BJ (cell line): ENCODE measurements at regions not wholly inside any gene's neighbourhood (a gene's known extent, or its start where the extent isn't known, plus 50 kb on each side); places are given as distances from the start of the nearest gene placed in this dataset.

Source experiments
- CTCF ChIA-PET: fragments of 350-600 bp; formaldehyde crosslinking; extraction: SDS; loops from one replicate; lab custom pipeline; 2021; ENCODE audit warnings: antibody characterized with exemption, inconsistent platforms; lab: Yijun Ruan, JAX
- POLR2A ChIA-PET: fragments of 300-600 bp; sonication (Branson Sonifier 250); formaldehyde crosslinking; extraction: SDS; loops from one replicate; lab custom pipeline; 2021; ENCODE audit warnings: antibody characterized with exemption; lab: Charles Lee
- DNase-seq: peaks from one replicate; pipeline ENCODE4 v3.0.0-alpha.2; 2011; ENCODE audit warnings: low read depth
- H3K27me3 ChIP-seq: 2 replicates; pipeline ENCODE4 v1.6.0; 2011; ENCODE audit warnings: low read length; ENCODE audit not compliant: control insufficient read depth, insufficient read depth
- H3K36me3 ChIP-seq: 2 replicates; pipeline ENCODE4 v1.5.1; 2011; ENCODE audit warnings: low read length; ENCODE audit not compliant: control insufficient read depth, insufficient read depth
- H3K4me3 ChIP-seq: 2 replicates; pipeline ENCODE4 v1.5.1; 2011; ENCODE audit warnings: low read depth, mild to moderate bottlenecking, control low read depth, low read length
- TF ChIP-seq, protein P1 (sequence below): IDR thresholded peaks from 2 replicates; pipeline ENCODE4 v1.5.1; 2011; ENCODE audit warnings: low read depth, mild to moderate bottlenecking, control low read depth, inconsistent platforms, low read length, moderate library complexity; ENCODE audit not compliant: insufficient read depth

DNA sequence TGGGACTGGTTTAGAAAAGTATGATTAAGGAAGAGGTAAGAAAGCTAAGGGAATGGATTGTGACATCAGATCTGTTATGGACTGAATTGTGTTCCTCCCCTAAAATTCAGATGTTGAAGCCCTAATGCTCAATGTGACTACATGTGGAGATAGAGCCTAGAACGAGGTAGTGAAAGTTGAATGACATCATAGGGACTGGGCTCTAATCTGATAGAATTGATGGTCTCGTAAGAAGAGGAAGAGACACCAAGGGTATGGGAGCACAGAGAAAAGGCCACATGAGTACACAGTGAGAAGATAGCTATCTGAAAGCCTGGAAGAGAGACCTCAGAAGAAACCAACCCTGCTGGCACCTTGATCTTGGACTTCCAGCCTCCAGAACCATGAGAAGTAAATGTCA, 178.3 kb downstream of the TRIB2 start:
- POLR2A ChIA-PET, result no interaction called here
- Histone ChIP-seq H3K4me3 (no peak overlapping the region), H3K27me3 (no peaks in the 10 kb centered on the region), H3K36me3 (no peaks in the 10 kb centered on the region)
- CTCF ChIA-PET, result interaction anchor here (0.6 kb wide), 2 partner anchors 24 to 26 kb away, joined by 3 read pairs; no protein-coding TSS in a partner anchor
- TF ChIP-seq, protein P1, sequence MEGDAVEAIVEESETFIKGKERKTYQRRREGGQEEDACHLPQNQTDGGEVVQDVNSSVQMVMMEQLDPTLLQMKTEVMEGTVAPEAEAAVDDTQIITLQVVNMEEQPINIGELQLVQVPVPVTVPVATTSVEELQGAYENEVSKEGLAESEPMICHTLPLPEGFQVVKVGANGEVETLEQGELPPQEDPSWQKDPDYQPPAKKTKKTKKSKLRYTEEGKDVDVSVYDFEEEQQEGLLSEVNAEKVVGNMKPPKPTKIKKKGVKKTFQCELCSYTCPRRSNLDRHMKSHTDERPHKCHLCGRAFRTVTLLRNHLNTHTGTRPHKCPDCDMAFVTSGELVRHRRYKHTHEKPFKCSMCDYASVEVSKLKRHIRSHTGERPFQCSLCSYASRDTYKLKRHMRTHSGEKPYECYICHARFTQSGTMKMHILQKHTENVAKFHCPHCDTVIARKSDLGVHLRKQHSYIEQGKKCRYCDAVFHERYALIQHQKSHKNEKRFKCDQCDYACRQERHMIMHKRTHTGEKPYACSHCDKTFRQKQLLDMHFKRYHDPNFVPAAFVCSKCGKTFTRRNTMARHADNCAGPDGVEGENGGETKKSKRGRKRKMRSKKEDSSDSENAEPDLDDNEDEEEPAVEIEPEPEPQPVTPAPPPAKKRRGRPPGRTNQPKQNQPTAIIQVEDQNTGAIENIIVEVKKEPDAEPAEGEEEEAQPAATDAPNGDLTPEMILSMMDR, result no peak
- no peak for DNase-seq

DNA sequence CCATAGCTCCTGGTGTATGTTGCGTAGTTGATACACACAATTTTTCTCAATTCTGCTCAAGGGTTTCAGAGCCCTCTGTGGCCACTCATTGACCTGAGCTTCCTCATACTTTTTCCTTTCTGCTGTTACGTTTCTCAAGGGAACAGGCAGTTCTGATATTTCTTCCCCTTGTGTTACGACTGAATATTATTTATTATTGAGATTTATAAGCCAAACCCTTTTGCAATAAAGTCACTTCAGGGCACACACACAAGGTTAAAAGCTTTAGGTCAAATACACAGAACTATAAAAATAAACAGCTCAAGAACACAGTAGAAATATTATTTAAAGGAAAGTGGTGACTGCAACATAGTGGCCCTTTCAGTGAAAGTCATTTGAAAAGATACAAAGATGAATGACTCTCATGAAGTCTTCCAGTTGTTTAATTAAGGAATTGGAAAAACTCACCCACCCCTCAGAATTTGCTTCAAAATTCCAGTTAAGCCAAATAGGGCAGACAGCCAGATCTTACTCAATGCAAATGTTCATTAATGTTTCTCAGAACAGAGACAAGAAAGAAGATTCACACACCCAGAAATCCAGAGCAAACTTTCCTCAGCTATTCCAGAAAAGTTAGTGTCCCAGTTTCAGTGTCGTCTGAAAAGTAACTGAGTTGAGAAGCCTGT, 179.7 kb downstream of the TRIB2 start:
- TF ChIP-seq, protein P1, result no peak
- no peaks in the 10 kb centered on the region for H3K36me3 ChIP-seq
- H3K27me3 ChIP-seq, result no peaks in the 10 kb centered on the region
- no peak overlapping the region for H3K4me3 ChIP-seq
- CTCF ChIA-PET, result interaction anchor here (1.1 to 1.5 kb wide), 2 partner anchors 9 to 15 kb away, joined by 5 read pairs; no protein-coding TSS in a partner anchor
- DNase-seq, result no peak
- POLR2A ChIA-PET, result no interaction called here

DNA sequence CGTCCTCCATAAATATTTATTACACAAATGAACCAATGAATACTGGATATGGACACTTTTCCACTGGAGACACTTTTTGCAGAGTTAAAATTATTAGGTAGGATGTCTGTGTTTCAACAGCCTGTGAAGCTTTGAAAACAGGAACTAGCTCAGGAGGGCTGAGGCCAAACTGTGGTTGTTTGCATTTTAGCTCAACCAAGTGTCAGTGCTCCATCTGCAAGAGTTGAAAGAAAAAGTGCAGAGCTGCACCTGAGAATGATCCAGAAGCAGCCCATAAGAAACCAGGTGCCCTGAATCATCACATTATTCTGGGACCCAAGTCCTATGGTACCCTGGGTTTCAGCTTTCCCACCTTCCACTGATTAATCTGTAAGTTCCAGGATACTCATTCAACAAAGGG, 180.4 kb downstream of the TRIB2 start:
- TF ChIP-seq, protein P1, result no peak
- POLR2A ChIA-PET, result no interaction called here
- CTCF ChIA-PET, result interaction anchor here (0.6 to 1.5 kb wide), 4 partner anchors 9 to 1107 kb away, joined by 3 to 5 read pairs (median 4); no protein-coding TSS in a partner anchor
- DNase-seq, result no peak
- H3K27me3 ChIP-seq, result no peaks in the 10 kb centered on the region
- H3K4me3 ChIP-seq, result no peak overlapping the region
- H3K36me3 ChIP-seq, result no peaks in the 10 kb centered on the region

DNA sequence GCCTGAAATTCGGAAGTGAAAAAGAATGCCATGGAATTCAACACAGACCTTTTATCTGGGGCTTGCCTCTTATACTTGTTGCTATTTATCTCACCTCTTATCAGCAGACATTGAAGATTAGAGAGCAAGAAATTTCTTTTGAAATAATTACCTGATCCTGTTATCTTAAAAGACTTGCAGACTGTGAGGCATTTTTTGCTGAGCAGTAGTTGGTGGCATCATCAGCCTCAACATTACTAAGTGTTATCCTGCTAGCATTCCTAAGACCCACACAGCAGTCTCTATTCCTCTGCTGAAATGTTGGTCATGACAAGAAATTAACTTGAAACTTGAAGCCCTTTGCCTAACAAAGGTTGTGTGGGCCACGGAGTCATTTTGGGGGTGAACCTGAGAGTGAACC, 186.5 kb downstream of the TRIB2 start:
- POLR2A ChIA-PET, result no interaction called here
- CTCF ChIA-PET, result no interaction called here

DNA sequence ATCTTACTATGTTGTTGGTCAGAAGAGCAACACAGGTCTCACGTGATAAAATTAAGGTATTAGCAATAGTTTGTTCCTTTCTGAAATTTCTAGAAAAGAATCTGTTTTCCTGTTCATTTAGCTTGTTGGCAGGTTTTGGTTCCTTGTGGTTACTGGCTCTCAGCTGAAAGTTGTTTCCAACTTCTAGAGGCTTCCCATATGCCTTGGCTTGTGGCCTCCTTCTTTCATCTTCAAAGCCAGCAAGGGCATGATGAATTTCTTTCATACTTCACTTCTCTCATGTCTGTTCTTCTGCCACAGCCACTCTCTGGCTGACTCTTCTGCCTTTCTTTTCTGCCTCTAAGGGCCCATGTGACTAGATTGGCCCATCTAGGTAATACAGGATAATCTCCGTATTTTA, 193.7 kb downstream of the TRIB2 start:
- ChIA-PET CTCF (interaction anchor here (0.6 to 1.3 kb wide), 2 partner anchors 12 to 50 kb away, joined by 3 to 4 read pairs; no protein-coding TSS in a partner anchor), POLR2A (no interaction called here)
- no peaks in the 10 kb centered on the region for H3K36me3 ChIP-seq
- H3K27me3 ChIP-seq, result no peaks in the 10 kb centered on the region
- TF ChIP-seq, protein P1, result no peak
- no peak overlapping the region for H3K4me3 ChIP-seq
- no peak for DNase-seq

More for the DNA sequence above, 186.5 kb downstream of the TRIB2 start:
- TF ChIP-seq, protein P1, result no peak
- DNase-seq, result no peak
- H3K27me3 ChIP-seq, result no peaks in the 10 kb centered on the region
- no peaks in the 10 kb centered on the region for H3K36me3 ChIP-seq
- no peak overlapping the region for H3K4me3 ChIP-seq
